GM19239 (cell line): ENCODE measurements at regions not wholly inside any gene's neighbourhood (a gene's known extent, or its start where the extent isn't known, plus 50 kb on each side); places are given as distances from the start of the nearest gene placed in this dataset.
A peak's percentile ranks its signal among the peaks of the same experiment; 100 is the strongest.

Experiments used
- DNase-seq: peaks from one replicate; pipeline ENCODE4 v3.0.0; 2011; ENCODE audit warnings: low spot score; ENCODE audit not compliant: insufficient read length
- FAIRE-seq: peaks from 2 replicates; lab custom pipeline; 2011; peaks lifted over from hg19 to GRCh38; lab: Jason Lieb, UNC

DNA sequence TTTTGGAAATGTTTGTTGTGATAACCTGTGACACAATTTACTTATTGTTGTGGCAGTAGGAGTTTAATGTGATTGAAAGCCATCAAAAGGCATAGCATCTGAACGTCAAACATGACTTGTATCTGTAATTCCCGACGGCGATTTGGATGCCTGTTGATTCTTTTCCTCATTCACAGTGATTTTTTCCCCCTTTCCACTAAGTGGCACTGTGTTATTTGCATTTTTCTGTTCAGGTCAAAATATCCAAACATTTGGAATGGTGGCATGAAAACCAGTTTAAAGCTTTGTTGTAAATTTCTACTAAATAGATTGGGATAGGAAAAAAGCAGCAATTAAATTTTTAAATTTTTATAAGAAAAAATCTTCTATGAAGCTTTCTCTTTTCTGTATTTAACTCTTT is 259.9 kb upstream of the KCNH8 start:
- DNase-seq: no peak
- FAIRE-seq: no peak

DNA sequence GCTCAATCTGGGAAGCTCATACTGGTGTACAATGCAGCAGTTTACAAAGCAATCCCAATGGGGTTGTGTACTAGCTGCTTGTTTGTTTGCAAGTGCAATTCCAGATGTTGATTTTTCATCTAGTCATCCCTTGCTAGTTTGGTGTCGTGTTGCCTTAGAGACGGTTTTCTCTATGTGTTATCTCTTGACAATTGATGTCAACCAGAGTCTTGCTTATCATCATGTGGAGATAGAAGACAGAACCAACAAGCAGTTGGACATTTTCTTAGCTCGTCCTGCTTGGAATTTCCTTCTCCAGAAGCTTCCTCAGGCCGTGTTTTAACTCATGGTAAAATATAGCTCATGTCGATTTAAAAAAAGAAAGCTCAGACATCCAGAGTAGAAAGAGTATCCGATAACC is 262.0 kb upstream of the KCNH8 start:
- FAIRE-seq: no peak
- no peak for DNase-seq

GRCh38 chr3:18885612-18886011 is 262.7 kb upstream of the KCNH8 start:
- FAIRE-seq: no peak

DNA sequence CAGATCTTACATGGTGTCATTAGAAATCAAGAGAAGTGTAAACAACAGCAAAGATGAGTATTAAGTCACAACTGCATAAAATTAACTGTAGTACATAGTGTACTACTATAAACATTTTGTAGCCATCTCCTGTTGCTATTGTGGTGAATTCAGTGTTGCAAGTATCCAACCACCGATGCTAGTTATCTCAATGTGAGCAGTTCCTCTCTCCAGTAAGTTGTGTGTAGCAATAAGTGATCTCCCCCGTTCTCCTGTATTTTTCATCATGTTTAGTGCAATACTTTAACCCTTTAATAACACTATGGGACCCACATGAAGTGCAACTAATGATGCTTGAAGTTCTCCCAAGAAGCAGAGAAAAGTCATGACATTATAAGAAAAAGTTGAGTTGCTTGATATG is 264.7 kb upstream of the KCNH8 start:
- DNase-seq (no peak), FAIRE-seq (no peak)

More at GRCh38 chr3:18885612-18886011, 262.7 kb upstream of the KCNH8 start:
- DNase-seq: no peak

- no peak for DNase-seq
- FAIRE-seq: no peak
These were observed 267.6 kb upstream of the KCNH8 start for GRCh38 chr3:18880691-18881090.

DNA sequence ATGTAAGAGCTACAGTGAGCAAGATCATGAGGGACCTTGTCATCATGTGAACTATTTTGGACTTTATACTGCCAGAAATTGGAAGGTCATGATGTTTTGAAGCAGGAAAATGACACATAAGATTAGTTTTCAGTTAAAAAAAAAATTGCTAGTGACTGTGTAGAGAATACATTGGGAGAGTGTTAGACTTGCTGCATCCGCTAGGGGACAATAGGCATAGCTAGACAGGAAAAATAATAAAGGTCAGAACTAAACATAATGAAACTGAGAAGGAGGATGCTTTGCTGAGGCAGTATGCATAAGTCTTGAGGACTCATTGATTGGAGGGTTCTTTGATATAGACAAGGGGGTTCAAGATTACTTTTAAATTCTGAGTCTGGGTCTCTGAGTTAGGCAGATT is 275.8 kb upstream of the KCNH8 start:
- FAIRE-seq: no peak
- no peak for DNase-seq

GRCh38 chr3:18870642-18871041 is 277.7 kb upstream of the KCNH8 start:
- DNase-seq: no peak
- FAIRE-seq: no peak

DNA sequence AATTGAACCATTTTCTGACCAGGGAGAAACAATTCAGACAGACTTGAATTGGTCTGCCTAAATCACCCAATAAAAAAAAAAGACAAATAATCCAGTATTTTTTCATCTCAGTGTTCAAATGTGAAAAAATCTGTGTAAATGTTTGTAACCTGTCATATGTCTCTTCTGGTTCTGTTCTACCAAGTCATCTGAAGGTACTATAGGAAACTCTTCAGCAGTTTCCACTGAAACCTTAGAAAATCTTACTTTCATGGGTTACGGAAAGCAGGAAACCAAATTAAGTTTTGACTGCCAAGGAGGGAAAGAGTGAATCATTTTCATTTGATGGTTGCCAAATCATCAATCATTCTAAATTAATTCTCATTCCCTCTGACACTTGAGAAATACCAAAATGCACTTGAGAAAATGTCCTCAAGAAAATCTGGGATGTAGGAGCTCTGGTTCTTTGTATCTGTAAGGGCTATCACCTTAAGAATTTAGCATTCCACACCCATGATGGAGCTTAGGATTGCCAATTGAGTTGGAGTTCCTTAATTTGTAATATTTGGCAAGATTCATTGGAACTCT is 278.2 kb upstream of the KCNH8 start:
- no peak for DNase-seq
- FAIRE-seq: no peak

DNA sequence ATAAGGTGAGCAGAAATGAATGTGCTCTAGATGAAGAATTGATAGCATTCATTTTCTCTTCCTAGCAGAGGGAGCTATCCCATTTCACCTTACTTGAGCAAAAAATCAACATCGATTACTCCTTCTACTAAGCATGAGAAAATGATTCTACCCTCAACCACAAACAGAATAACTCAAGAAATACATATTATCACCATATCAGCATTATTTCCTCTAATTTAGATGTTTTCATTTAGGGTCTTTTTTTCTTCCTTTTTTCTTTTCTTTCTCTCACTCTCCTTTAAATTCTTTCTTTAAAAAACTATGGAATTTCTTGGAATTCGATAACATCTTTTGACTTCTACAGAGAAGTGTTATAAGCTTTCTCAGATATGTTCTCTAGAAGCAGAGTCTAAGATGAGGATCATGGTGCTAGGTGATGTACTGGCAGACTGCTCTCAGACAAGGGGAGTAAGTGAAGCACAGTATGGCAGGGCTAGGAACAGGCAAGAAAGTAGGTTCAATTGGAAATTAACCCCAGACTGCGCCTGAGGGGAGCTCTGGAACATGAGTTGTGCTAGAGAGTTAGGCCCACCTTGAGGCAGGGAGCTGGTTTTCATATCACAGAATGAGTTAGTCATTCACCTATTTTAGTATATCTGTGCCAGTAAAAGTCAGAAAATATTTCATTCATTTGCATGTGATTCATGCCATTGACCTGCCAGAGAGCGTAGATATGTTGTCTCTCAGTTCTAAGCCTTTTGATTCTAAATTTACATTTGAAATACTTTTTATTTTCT is 279.2 kb upstream of the KCNH8 start:
- DNase-seq (no peak), FAIRE-seq (no peak)

DNA sequence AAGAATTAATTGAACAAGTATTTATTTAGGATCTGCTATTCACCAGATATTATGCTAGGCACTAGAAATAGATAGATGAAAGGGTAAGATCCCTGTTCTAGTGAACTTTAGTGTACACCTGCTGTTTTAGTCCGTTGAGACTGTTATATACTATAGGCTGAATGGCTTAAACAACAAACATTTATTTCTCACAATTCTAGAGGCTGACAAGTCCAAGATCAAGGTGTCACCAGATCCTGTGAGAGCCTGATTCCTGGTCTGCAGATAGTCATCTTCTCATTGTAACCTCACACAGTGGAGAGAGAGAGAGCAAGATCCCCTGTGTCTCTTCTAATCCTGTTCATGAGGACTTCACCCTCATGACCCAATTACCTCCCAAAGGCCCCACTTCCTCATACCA is 281.4 kb upstream of the KCNH8 start:
- FAIRE-seq: no peak

GRCh38 chr3:18864933-18865731 is 283.2 kb upstream of the KCNH8 start:
- DNase-seq: no peak

More for the DNA sequence above, 281.4 kb upstream of the KCNH8 start:
- DNase-seq: no peak

DNA sequence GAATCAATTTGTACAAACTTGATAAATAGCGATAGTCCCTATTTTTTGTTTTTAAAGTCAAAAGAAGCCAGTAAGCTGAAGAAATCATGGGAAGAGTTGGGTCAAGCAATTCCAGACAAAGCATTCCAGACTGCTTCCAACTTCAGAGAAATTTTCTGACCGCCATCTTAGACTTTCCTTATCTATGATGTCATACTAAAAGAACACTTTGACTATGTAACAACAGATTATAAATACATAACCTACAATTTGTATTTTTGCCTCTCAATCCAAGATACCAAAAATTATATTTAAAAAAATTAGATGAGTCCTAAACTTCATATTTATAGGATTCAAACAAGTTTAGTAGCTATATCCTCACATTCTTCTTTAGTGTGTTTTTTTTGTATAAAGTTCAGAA is 286.2 kb upstream of the KCNH8 start:
- no peak for FAIRE-seq
- DNase-seq: no peak

More at GRCh38 chr3:18864933-18865731, 283.2 kb upstream of the KCNH8 start:
- FAIRE-seq: no peak

- FAIRE-seq: no peak
These were observed 287.2 kb upstream of the KCNH8 start for GRCh38 chr3:18861137-18861536.

DNA sequence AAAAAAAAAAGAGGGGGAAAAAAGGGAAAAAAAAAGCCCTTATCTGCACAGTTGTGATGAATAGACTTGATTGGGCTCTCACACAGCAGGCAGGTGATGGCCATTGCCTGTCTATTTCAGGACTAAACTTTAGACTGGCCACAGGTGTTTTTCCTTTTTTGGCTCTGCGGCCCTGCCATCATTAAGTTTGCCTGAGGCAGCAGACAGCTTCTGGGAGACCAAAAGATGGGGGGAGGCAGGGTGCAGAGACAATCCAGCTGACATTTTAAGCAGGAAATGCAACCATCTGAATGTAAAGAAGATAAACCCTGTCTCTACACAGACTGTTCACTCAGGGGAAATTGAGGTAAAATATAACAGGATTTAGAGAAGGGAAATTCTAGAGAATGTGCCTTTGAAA is 295.0 kb upstream of the KCNH8 start:
- no peak for DNase-seq
- no peak for FAIRE-seq

More at GRCh38 chr3:18861137-18861536, 287.2 kb upstream of the KCNH8 start:
- no peak for DNase-seq

DNA sequence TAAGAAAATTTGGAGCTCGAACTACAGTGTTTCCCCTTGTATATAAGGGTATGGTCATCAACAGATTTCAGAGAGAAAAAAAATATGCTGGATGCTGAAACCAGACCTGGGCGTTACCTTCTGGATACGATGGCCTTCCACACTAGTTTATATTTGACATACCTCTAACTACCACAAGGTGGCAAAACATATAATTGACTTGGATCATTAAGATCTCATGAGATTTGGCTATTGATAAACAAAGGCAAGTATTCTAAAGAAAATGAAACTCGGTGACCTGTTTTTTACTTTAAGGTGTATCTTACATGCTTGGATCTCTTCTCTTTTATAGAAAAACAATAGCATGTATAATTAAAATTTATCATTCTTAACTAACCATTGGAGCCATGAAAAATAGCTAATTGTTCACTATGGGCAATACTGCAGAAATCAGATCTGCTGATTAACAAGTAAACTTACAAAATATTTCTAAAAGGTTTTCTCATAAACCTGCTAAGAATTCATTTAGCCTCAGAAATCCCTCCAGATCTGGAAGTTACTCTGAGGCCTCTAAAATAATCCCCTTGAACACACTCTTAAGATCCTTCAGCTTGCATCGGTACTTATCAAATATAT is 300.6 kb upstream of the KCNH8 start:
- FAIRE-seq: peak; percentile 40
- peak; percentile 1 for DNase-seq

DNA sequence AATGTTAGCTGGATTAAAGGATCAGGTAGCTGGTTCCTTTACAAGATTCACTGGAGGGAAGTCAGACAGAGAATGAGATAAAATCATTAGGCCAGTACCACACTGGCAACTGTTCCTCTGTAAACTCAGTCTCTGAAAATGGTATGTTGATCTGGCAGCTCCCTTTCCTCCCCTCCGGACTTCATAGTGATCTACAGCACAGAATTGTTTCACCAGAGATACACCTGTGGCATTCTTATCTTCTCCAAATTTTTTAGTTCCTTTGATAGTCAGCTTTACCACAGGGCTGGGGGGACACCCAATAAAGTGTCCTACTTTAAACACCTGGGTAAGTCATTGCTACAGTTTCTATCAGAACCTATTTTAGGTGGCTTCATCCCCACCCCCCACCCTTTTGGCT is 304.3 kb upstream of the KCNH8 start:
- DNase-seq: no peak
- FAIRE-seq: no peak

DNA sequence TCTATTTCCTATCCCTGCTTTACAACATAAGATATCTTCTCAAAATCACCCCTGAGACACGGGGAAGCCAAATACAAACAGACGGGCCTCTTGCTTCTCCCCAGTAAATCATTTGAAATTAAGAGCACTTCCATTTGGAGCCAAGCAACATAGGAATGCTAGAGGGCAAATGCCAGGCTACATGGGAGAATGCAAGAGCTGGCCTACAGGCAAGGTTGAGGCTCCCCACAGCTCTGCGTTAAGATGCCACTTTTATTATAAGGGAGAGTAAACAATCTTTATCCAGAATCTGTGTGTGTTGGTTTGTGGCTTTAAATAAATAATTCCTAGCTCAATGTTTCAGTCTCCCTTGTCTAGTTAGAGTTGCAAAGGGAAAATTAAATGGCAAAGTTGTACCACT is 305.1 kb upstream of the KCNH8 start:
- no peak for FAIRE-seq
- DNase-seq: no peak

- FAIRE-seq: no peak
- no peak for DNase-seq
These were observed 306.6 kb upstream of the KCNH8 start for GRCh38 chr3:18841422-18842343.

DNA sequence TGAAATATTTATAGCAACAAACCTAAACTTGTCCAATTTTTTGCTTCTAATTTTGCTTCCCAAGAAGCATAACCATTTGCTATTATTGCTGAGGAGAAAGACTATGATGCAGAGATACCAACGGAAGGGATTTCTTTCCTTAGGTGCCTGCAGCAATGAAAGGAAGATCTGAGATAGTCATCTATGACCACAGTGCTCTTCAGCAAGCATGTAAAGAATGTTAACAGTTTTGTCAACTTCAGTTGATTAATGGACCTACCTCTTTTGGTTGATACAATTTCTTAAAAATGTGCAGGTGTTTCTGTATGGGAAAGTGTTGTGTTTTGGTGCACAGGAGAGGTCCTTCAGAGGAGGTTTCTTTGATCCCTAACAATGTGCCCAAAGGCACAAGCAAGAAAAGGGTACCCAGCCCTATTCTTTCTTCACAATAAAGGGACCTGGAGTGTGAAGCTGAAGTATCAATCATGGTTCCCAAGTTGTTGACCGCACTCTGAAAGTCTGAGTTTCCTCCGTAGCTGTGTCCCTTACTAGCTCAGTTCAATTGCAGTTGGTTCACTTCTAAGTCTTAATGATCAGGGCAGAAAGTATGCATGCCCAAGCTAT is 307.7 kb upstream of the KCNH8 start:
- DNase-seq (no peak), FAIRE-seq (no peak)
